HCT116 (cell line): ENCODE measurements at regions not wholly inside any gene's neighbourhood (a gene's known extent, or its start where the extent isn't known, plus 50 kb on each side); places are given as distances from the start of the nearest gene placed in this dataset.

Experiments used
- ATAC-seq: fragments of 200-7000 bp; cut with Tn5 transposase; 2 replicates; pipeline ENCODE4 v1.9.1; 2020; ENCODE audit warnings: mild to moderate bottlenecking, moderate library complexity
- BruUV-seq: library from RNA; stranded (reverse); fragments of 400-500 nt; replicated peaks from 2 replicates; lab custom pipeline; 2021; lab: Mats Ljungman, UMichigan
- CTCF ChIA-PET: fragments of 300-600 bp; sonication (Branson Sonifier 250); formaldehyde crosslinking; loops from one replicate; lab custom pipeline; 2021; ENCODE audit warnings: antibody characterized with exemption; lab: Charles Lee
- POLR2A ChIA-PET: fragments of 300-600, 350-600 bp; sonication (Branson Sonifier 250); formaldehyde crosslinking; loops from one replicate; lab custom pipeline; 2021; ENCODE audit warnings: antibody characterized with exemption; lab: Charles Lee
- RAD21 ChIA-PET, 2 experiments: fragments of 300-600 bp; sonication (Branson Sonifier 250); formaldehyde crosslinking; loops; one replicate each; lab custom pipeline; 2023; ENCODE audit warnings: low total read pairs in 2 of 2; ENCODE audit not compliant: uncharacterized antibody in 2 of 2, unreplicated experiment in 2 of 2, low non-redundant PET in 1 of 2; lab: Charles Lee
- DNase-seq: peaks from one replicate; pipeline ENCODE4 v3.0.0-alpha.2; 2010; ENCODE audit warnings: low read depth, low spot score
- H2AFZ ChIP-seq: fragments of 200-600 bp; shearing (Covaris generic), sonication (generic); 2 replicates; pipeline ENCODE4 v1.6.1; 2017; ENCODE audit warnings: low read depth, mixed run types, mixed read lengths, antibody characterized with exemption, low read length; ENCODE audit not compliant: poor library complexity, severe bottlenecking
- H3K27ac ChIP-seq: 2 replicates; pipeline ENCODE4 v1.5.1; 2012; ENCODE audit warnings: low read depth, low read length
- H3K27me3 ChIP-seq: fragments of 200-600 bp; sonication (generic); 2 replicates; pipeline ENCODE4 v1.6.1; 2016; ENCODE audit warnings: mixed run types, low read length, mixed read lengths; ENCODE audit not compliant: insufficient read depth
- H3K36me3 ChIP-seq, 2 experiments: fragments of 200-500 bp in 1 of 2; fragments of 200-600 bp in 1 of 2; sonication (Bioruptor generic) in 1 of 2; sonication (generic) in 1 of 2; 2 replicates each; pipeline versions ENCODE4 v1.5.1 to v1.6.1; 2014 to 2016; ENCODE audit warnings: low read length in 2 of 2, inconsistent platforms in 1 of 2, mixed read lengths in 1 of 2, mixed run types in 1 of 2; ENCODE audit not compliant: insufficient read depth in 2 of 2, control insufficient read depth in 1 of 2
- H3K4me1 ChIP-seq, 2 experiments: fragments of 200-600 bp in 1 of 2; sonication (generic) in 1 of 2; 2 replicates each; pipeline versions ENCODE4 v1.5.1 to v1.6.1; 2012 to 2017; ENCODE audit warnings: low read length in 2 of 2, inconsistent platforms in 1 of 2, mild to moderate bottlenecking in 1 of 2, mixed read lengths in 1 of 2, mixed run types in 1 of 2, moderate library complexity in 1 of 2; ENCODE audit not compliant: insufficient read depth in 2 of 2, control insufficient read depth in 1 of 2
- H3K4me2 ChIP-seq: fragments of 200-600 bp; sonication (generic); 2 replicates; pipeline ENCODE4 v1.6.1; 2017; ENCODE audit warnings: mixed run types, low read length, mixed read lengths
- H3K4me3 ChIP-seq, 2 experiments: fragments of 200-600 bp in 1 of 2; sonication (generic) in 1 of 2; replicated peaks in 1 of 2; 2 replicates each; pipeline ENCODE4 v1.5.1; 2011 to 2016; ENCODE audit warnings: low read length in 2 of 2, control low read depth in 1 of 2, low read depth in 1 of 2, mild to moderate bottlenecking in 1 of 2, mixed read lengths in 1 of 2, mixed run types in 1 of 2
- H3K79me2 ChIP-seq: fragments of 200-600 bp; sonication (generic); 2 replicates; pipeline ENCODE4 v1.6.1; 2017; ENCODE audit warnings: mild to moderate bottlenecking, mixed run types, low read length, moderate library complexity, mixed read lengths; ENCODE audit not compliant: insufficient read depth
- H3K9ac ChIP-seq: fragments of 200-600 bp; sonication (generic); 2 replicates; pipeline ENCODE4 v1.6.1; 2016; ENCODE audit warnings: low read length, mixed read lengths
- H3K9me2 ChIP-seq: fragments of 200-600 bp; sonication (generic), shearing (Covaris generic); 2 replicates; pipeline ENCODE4 v1.6.1; 2017; ENCODE audit warnings: mixed run types, mild to moderate bottlenecking, moderate library complexity; ENCODE audit not compliant: insufficient read depth
- H3K9me3 ChIP-seq, 2 experiments: fragments of 200-500 bp in 1 of 2; fragments of 200-600 bp in 1 of 2; sonication (Bioruptor generic) in 1 of 2; sonication (generic) in 1 of 2; 2 replicates each; pipeline ENCODE4 v1.6.1; 2014 to 2017; ENCODE audit warnings: low read length in 2 of 2, mixed read lengths in 2 of 2, inconsistent platforms in 1 of 2, low read depth in 1 of 2, mild to moderate bottlenecking in 1 of 2, mixed run types in 1 of 2, moderate library complexity in 1 of 2; ENCODE audit not compliant: control insufficient read depth in 1 of 2, insufficient read depth in 1 of 2
- H4K20me1 ChIP-seq: fragments of 200-600 bp; sonication (generic), shearing (Covaris generic); 2 replicates; pipeline ENCODE4 v1.6.1; 2017; ENCODE audit warnings: mixed run types, mild to moderate bottlenecking, moderate library complexity; ENCODE audit not compliant: insufficient read depth
- EGR1 ChIP-seq: IDR thresholded peaks from 2 replicates; pipeline ENCODE4 v1.6.1; 2012; ENCODE audit warnings: low read depth
- ELF1 ChIP-seq: IDR thresholded peaks from 2 replicates; pipeline ENCODE4 v1.6.1; 2012; ENCODE audit warnings: low read depth, borderline replicate concordance
- EZH2 ChIP-seq: fragments of 200-600 bp; sonication (generic); IDR thresholded peaks from 2 replicates; pipeline ENCODE4 v1.6.1; 2017; ENCODE audit warnings: antibody characterized with exemption, mixed run types
- JUND ChIP-seq: IDR thresholded peaks from 2 replicates; pipeline ENCODE4 v1.6.1; 2012
- POLR2A ChIP-seq: IDR thresholded peaks from 2 replicates; pipeline ENCODE4 v1.7.0; 2011; ENCODE audit warnings: borderline replicate concordance; ENCODE audit not compliant: insufficient read depth, insufficient read length; ENCODE audit errors: extremely low read depth
- RAD21 ChIP-seq: IDR thresholded peaks from 2 replicates; pipeline ENCODE4 v1.6.1; 2012; ENCODE audit warnings: low read depth, mild to moderate bottlenecking
- SIN3A ChIP-seq: IDR thresholded peaks from 2 replicates; pipeline ENCODE4 v1.6.1; 2012; ENCODE audit warnings: low read depth
- SP1 ChIP-seq: IDR thresholded peaks from 2 replicates; pipeline ENCODE4 v1.6.1; 2012; ENCODE audit warnings: low read depth
- SRF ChIP-seq: IDR thresholded peaks from 2 replicates; pipeline ENCODE4 v1.6.1; 2012; ENCODE audit warnings: low read depth
- TCF7L2 ChIP-seq: IDR thresholded peaks from 2 replicates; pipeline ENCODE4 v1.7.0; 2011; ENCODE audit warnings: borderline replicate concordance, inconsistent platforms; ENCODE audit not compliant: insufficient read depth, insufficient read length; ENCODE audit errors: extremely low read depth
- YY1 ChIP-seq: IDR thresholded peaks from 2 replicates; pipeline ENCODE4 v1.6.1; 2011; ENCODE audit warnings: low read length, low read depth, moderate library complexity, mild to moderate bottlenecking; ENCODE audit not compliant: insufficient replicate concordance; ENCODE audit errors: extremely low read depth
- ZFX ChIP-seq: fragments of 450-650 bp; IDR thresholded peaks from 2 replicates; pipeline ENCODE4 v1.6.1; 2017
- ZNF274 ChIP-seq: fragments of 200-500 bp; sonication (Bioruptor generic); IDR thresholded peaks from 2 replicates; pipeline ENCODE4 v1.6.1; 2014; ENCODE audit warnings: mild to moderate bottlenecking, low read depth, low read length, inconsistent platforms
- intact Hi-C: fragments of 100-400 bp; cut with micrococcal nuclease; formaldehyde crosslinking; loops from 2 replicates; pipeline ENCODE4 v1.10.0; 2022
- TF ChIP-seq, protein P1 (sequence below): IDR thresholded peaks from 2 replicates; pipeline ENCODE4 v1.6.1; 2011; ENCODE audit warnings: mild to moderate bottlenecking, low read length, moderate library complexity; ENCODE audit not compliant: insufficient replicate concordance; ENCODE audit errors: extremely low read depth
- TF ChIP-seq, protein P2 (sequence below), 3 experiments: fragments of 200-600 bp in 1 of 3; sonication (generic) in 1 of 3; IDR thresholded peaks in 2 of 3; conservative IDR thresholded peaks in 1 of 3; 2 replicates each; pipeline ENCODE4 v1.5.1; 2012 to 2017; ENCODE audit warnings: low read depth in 2 of 3, low read length in 2 of 3, antibody characterized with exemption in 1 of 3, borderline replicate concordance in 1 of 3, control low read depth in 1 of 3, mild to moderate bottlenecking in 1 of 3, mixed read lengths in 1 of 3, mixed run types in 1 of 3, moderate library complexity in 1 of 3; ENCODE audit not compliant: insufficient read depth in 1 of 3
- TF ChIP-seq, protein P3 (sequence below): IDR thresholded peaks from 2 replicates; pipeline ENCODE4 v1.6.1; 2012
- TF ChIP-seq, protein P4 (sequence below): IDR thresholded peaks from 2 replicates; pipeline ENCODE4 v1.6.1; 2012; ENCODE audit warnings: low read depth
- TF ChIP-seq, protein P5 (sequence below): IDR thresholded peaks from 2 replicates; pipeline ENCODE4 v1.6.1; 2012

DNA sequence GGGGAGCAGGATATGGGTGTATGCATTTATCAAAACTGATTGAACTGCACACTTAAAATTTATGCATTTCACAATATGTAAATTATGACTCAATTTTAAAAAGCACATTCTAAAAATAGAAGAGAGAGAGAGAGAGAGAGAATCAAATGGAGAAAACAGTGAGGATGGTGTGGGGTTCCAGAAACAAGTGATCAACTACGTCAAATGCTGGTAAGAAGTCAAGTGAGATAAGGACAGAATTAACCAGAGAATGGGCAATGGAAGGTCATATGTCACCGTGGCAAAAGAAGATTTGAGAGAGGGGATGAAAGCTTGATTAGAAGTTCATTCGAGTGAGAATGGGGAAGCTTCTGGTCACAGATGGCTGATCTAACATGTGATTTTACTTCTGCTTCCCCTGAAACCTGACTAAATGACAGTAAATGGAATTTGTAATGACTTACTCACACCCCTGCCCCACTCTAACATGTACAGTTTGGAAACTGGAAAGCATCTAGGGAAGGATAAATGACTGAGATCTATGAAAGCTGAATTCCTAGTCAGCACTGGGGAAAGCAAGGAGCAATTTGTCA lies 276.5 kb upstream of the AMIGO2 start:
- intact Hi-C loops = no loop called here
- Histone ChIP-seq H3K9me3 (no peaks in the 10 kb centered on the region), H3K27me3 (no peaks in the 10 kb centered on the region), H3K9ac (no peak overlapping the region), H3K4me3 (no peak overlapping the region), H4K20me1 (no peaks in the 10 kb centered on the region), H2AFZ (no peak overlapping the region), H3K27ac (no peak overlapping the region), H3K36me3 (no peaks in the 10 kb centered on the region), H3K4me1 (peaks cover 0 to 2% of the 10 kb centered on the region in 2 experiments; a peak in 1 of 4 replicates), H3K79me2 (no peaks in the 10 kb centered on the region), H3K4me2 (no peak overlapping the region), H3K9me2 (no peaks in the 10 kb centered on the region)
- ATAC-seq (no peak), DNase-seq (no peak)
- TF ChIP-seq SIN3A (no peak), JUND (no peak), EZH2 (no peak), SRF (no peak), POLR2A (no peak), TCF7L2 (no peak), ELF1 (no peak), ZNF274 (no peak), YY1 (no peak), EGR1 (no peak), RAD21 (no peak), ZFX (no peak), SP1 (no peak)
- TF ChIP-seq, protein P1, sequence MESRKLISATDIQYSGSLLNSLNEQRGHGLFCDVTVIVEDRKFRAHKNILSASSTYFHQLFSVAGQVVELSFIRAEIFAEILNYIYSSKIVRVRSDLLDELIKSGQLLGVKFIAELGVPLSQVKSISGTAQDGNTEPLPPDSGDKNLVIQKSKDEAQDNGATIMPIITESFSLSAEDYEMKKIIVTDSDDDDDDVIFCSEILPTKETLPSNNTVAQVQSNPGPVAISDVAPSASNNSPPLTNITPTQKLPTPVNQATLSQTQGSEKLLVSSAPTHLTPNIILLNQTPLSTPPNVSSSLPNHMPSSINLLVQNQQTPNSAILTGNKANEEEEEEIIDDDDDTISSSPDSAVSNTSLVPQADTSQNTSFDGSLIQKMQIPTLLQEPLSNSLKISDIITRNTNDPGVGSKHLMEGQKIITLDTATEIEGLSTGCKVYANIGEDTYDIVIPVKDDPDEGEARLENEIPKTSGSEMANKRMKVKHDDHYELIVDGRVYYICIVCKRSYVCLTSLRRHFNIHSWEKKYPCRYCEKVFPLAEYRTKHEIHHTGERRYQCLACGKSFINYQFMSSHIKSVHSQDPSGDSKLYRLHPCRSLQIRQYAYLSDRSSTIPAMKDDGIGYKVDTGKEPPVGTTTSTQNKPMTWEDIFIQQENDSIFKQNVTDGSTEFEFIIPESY = no peak
- TF ChIP-seq, protein P2, sequence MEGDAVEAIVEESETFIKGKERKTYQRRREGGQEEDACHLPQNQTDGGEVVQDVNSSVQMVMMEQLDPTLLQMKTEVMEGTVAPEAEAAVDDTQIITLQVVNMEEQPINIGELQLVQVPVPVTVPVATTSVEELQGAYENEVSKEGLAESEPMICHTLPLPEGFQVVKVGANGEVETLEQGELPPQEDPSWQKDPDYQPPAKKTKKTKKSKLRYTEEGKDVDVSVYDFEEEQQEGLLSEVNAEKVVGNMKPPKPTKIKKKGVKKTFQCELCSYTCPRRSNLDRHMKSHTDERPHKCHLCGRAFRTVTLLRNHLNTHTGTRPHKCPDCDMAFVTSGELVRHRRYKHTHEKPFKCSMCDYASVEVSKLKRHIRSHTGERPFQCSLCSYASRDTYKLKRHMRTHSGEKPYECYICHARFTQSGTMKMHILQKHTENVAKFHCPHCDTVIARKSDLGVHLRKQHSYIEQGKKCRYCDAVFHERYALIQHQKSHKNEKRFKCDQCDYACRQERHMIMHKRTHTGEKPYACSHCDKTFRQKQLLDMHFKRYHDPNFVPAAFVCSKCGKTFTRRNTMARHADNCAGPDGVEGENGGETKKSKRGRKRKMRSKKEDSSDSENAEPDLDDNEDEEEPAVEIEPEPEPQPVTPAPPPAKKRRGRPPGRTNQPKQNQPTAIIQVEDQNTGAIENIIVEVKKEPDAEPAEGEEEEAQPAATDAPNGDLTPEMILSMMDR (IDR thresholded peaks at IDR 0.05 in 2 of 3, conservative IDR thresholded peaks at IDR 0.05 in 1 of 3; ENCODE audit: borderline replicate concordance in 1 of 3, insufficient read depth in 1 of 3, low read depth in 2 of 3, low read length in 2 of 3) = no peak
- TF ChIP-seq, protein P3, sequence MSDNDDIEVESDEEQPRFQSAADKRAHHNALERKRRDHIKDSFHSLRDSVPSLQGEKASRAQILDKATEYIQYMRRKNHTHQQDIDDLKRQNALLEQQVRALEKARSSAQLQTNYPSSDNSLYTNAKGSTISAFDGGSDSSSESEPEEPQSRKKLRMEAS = no peak
- TF ChIP-seq, protein P4, sequence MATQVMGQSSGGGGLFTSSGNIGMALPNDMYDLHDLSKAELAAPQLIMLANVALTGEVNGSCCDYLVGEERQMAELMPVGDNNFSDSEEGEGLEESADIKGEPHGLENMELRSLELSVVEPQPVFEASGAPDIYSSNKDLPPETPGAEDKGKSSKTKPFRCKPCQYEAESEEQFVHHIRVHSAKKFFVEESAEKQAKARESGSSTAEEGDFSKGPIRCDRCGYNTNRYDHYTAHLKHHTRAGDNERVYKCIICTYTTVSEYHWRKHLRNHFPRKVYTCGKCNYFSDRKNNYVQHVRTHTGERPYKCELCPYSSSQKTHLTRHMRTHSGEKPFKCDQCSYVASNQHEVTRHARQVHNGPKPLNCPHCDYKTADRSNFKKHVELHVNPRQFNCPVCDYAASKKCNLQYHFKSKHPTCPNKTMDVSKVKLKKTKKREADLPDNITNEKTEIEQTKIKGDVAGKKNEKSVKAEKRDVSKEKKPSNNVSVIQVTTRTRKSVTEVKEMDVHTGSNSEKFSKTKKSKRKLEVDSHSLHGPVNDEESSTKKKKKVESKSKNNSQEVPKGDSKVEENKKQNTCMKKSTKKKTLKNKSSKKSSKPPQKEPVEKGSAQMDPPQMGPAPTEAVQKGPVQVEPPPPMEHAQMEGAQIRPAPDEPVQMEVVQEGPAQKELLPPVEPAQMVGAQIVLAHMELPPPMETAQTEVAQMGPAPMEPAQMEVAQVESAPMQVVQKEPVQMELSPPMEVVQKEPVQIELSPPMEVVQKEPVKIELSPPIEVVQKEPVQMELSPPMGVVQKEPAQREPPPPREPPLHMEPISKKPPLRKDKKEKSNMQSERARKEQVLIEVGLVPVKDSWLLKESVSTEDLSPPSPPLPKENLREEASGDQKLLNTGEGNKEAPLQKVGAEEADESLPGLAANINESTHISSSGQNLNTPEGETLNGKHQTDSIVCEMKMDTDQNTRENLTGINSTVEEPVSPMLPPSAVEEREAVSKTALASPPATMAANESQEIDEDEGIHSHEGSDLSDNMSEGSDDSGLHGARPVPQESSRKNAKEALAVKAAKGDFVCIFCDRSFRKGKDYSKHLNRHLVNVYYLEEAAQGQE = no peak
- TF ChIP-seq, protein P5, sequence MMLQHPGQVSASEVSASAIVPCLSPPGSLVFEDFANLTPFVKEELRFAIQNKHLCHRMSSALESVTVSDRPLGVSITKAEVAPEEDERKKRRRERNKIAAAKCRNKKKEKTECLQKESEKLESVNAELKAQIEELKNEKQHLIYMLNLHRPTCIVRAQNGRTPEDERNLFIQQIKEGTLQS = no peak
- POLR2A ChIA-PET = no interaction called here
- CTCF ChIA-PET = no interaction called here
- BruUV-seq = no TSS peak
- RAD21 ChIA-PET = no interaction called here
